ENCODE measurements at regions not wholly inside any gene's neighbourhood (a gene's known extent, or its start where the extent isn't known, plus 50 kb on each side); places are given as distances from the start of the nearest gene placed in this dataset.

- no peak overlapping the region for H3K9ac ChIP-seq (ENCODE audit: extremely low read depth, low read length, poor library complexity, severe bottlenecking)
- H3K27ac Mint-ChIP-seq = no peak overlapping the region
These were observed 74.7 kb upstream of the WNT7B start for GRCh38 chr22:46051646-46052045.

GRCh38 chr22:46052331-46052771 lies 75.4 kb upstream of the WNT7B start:
- peaks cover 3% of the 10 kb centered on the region for H3K4me1 Mint-ChIP-seq
- H3K27me3 Mint-ChIP-seq (ENCODE audit: insufficient read depth) = peaks cover 3% of the 10 kb centered on the region
- peak; percentile 39 for DNase-seq
- TF ChIP-seq CTCF (conservative IDR thresholded peaks at IDR 0.05) = no peak
- H3K27ac Mint-ChIP-seq = no peak overlapping the region
- no peaks in the 10 kb centered on the region for H3K36me3 ChIP-seq (ENCODE audit: control insufficient read depth, insufficient read depth, low read length)
- no peaks in the 10 kb centered on the region for H3K9me3 Mint-ChIP-seq
- no peak overlapping the region for H3K4me3 Mint-ChIP-seq
- H3K27ac ChIP-seq (ENCODE audit: low read depth, low read length) = no peak overlapping the region
- no peak overlapping the region for H3K4me3 ChIP-seq (ENCODE audit: low read length)
- H3K9ac ChIP-seq (ENCODE audit: extremely low read depth, low read length, poor library complexity, severe bottlenecking) = no peak overlapping the region
- peaks cover 12% of the 10 kb centered on the region for H3K27me3 ChIP-seq (ENCODE audit: control insufficient read depth, insufficient read depth, low read length, poor library complexity, severe bottlenecking)
- 90 to 94% methylated on average over 2 to 6 of the region's 6 CpGs for WGBS, 2 experiments (ENCODE audit: insufficient coverage in 1 of 2, insufficient read length in 1 of 2)
- H3K36me3 Mint-ChIP-seq (ENCODE audit: low read depth) = no peaks in the 10 kb centered on the region
- H3K9me3 ChIP-seq (ENCODE audit: control insufficient read depth, low read length) = no peaks in the 10 kb centered on the region
- no peaks in the 10 kb centered on the region for H3K4me1 ChIP-seq (ENCODE audit: control insufficient read depth, insufficient read depth, low read length)

More at GRCh38 chr22:46051646-46052045, 74.7 kb upstream of the WNT7B start:
- H3K27me3 ChIP-seq (ENCODE audit: control insufficient read depth, insufficient read depth, low read length, poor library complexity, severe bottlenecking) = peaks cover 12% of the 10 kb centered on the region
- WGBS, 2 experiments (ENCODE audit: insufficient coverage in 1 of 2, insufficient read length in 1 of 2) = 93 to 97% methylated on average over 7 to 8 of the region's 8 CpGs
- H3K9me3 ChIP-seq (ENCODE audit: control insufficient read depth, low read length) = no peaks in the 10 kb centered on the region
- Mint-ChIP-seq H3K36me3 (ENCODE audit: low read depth) (no peaks in the 10 kb centered on the region), H3K27me3 (ENCODE audit: insufficient read depth) (peaks cover 5% of the 10 kb centered on the region), H3K4me1 (peaks cover 3% of the 10 kb centered on the region), H3K4me3 (no peak overlapping the region), H3K9me3 (no peaks in the 10 kb centered on the region)
- H3K4me3 ChIP-seq (ENCODE audit: low read length) = no peak overlapping the region
- peak; percentile 17 for DNase-seq
- H3K36me3 ChIP-seq (ENCODE audit: control insufficient read depth, insufficient read depth, low read length) = no peaks in the 10 kb centered on the region
- no peak for TF ChIP-seq CTCF (conservative IDR thresholded peaks at IDR 0.05)
- no peaks in the 10 kb centered on the region for H3K4me1 ChIP-seq (ENCODE audit: control insufficient read depth, insufficient read depth, low read length)
- no peak overlapping the region for H3K27ac ChIP-seq (ENCODE audit: low read depth, low read length)

- no peak overlapping the region for H3K27ac Mint-ChIP-seq
- DNase-seq = peak; percentile 48
- H3K4me3 ChIP-seq (ENCODE audit: low read length) = no peak overlapping the region
- H3K9me3 ChIP-seq (ENCODE audit: control insufficient read depth, low read length) = no peaks in the 10 kb centered on the region
- H3K4me1 Mint-ChIP-seq = peaks cover 3% of the 10 kb centered on the region
- H3K36me3 Mint-ChIP-seq (ENCODE audit: low read depth) = no peaks in the 10 kb centered on the region
- peaks cover 6% of the 10 kb centered on the region for H3K27me3 ChIP-seq (ENCODE audit: control insufficient read depth, insufficient read depth, low read length, poor library complexity, severe bottlenecking)
- no peak overlapping the region for H3K4me3 Mint-ChIP-seq
- no peaks in the 10 kb centered on the region for H3K36me3 ChIP-seq (ENCODE audit: control insufficient read depth, insufficient read depth, low read length)
- H3K4me1 ChIP-seq (ENCODE audit: control insufficient read depth, insufficient read depth, low read length) = no peaks in the 10 kb centered on the region
- H3K9ac ChIP-seq (ENCODE audit: extremely low read depth, low read length, poor library complexity, severe bottlenecking) = no peak overlapping the region
- 88% methylated on average over 15 to 26 of the region's 26 CpGs for WGBS, 2 experiments (ENCODE audit: insufficient coverage in 1 of 2, insufficient read length in 1 of 2)
- no peaks in the 10 kb centered on the region for H3K9me3 Mint-ChIP-seq
- no peak for TF ChIP-seq CTCF (conservative IDR thresholded peaks at IDR 0.05)
- H3K27ac ChIP-seq (ENCODE audit: low read depth, low read length) = no peak overlapping the region
- H3K27me3 Mint-ChIP-seq (ENCODE audit: insufficient read depth) = peaks cover 3% of the 10 kb centered on the region
These were observed 76.0 kb upstream of the WNT7B start for GRCh38 chr22:46052801-46053562.

Measured in endodermal cell (in vitro differentiated cells).